Activated CD4-positive, alpha-beta memory T cell treated with anti-CD3 and anti-CD28 coated beads for 36 hours (primary cell): ENCODE measurements at regions not wholly inside any gene's neighbourhood (a gene's known extent, or its start where the extent isn't known, plus 50 kb on each side); places are given as distances from the start of the nearest gene placed in this dataset.
"Not testable (repeated sequence)": the region's sequence is repeated elsewhere in the genome, so short reads cannot be mapped to it uniquely, and the experiment has no call there.

ENCODE experiments used
- CTCF ChIA-PET: fragments of 350-600 bp; sonication (Branson Sonifier 250); formaldehyde crosslinking; loops from one replicate; lab custom pipeline; 2021; ENCODE audit warnings: antibody characterized with exemption, inconsistent platforms; lab: Charles Lee
- POLR2A ChIA-PET: fragments of 350-600 bp; sonication (Branson Sonifier 250); formaldehyde crosslinking; loops from one replicate; lab custom pipeline; 2021; ENCODE audit warnings: antibody characterized with exemption; lab: Charles Lee
- DNase-seq: peaks from one replicate; pipeline ENCODE4 v3.0.0-alpha.2; 2020
- H3K27ac Mint-ChIP-seq: one replicate; pipeline ENCODE4 v1.8.0; 2021; ENCODE audit warnings: mixed read lengths
- H3K27me3 Mint-ChIP-seq: one replicate; pipeline ENCODE4 v1.8.0; 2021; ENCODE audit warnings: mixed read lengths
- H3K36me3 Mint-ChIP-seq: one replicate; pipeline ENCODE4 v1.8.0; 2021; ENCODE audit warnings: mixed read lengths
- H3K4me1 Mint-ChIP-seq: one replicate; pipeline ENCODE4 v1.8.0; 2021; ENCODE audit warnings: low read depth, mixed read lengths
- H3K4me3 Mint-ChIP-seq: one replicate; pipeline ENCODE4 v1.8.0; 2021; ENCODE audit warnings: mild to moderate bottlenecking, mixed read lengths
- H3K9me3 Mint-ChIP-seq: one replicate; pipeline ENCODE4 v1.8.0; 2021; ENCODE audit warnings: mixed read lengths
- intact Hi-C: fragments of 100-400 bp; cut with micrococcal nuclease; formaldehyde crosslinking; loops from one replicate; pipeline ENCODE4 v1.15.1; 2023

GRCh38 chr4:57320217-57320616, 210.0 kb upstream of the IGFBP7 start:
- POLR2A ChIA-PET: no interaction called here
- no peak for DNase-seq
- no peak overlapping the region for H3K4me3 Mint-ChIP-seq
- intact Hi-C loops: no loop called here
- H3K4me1 Mint-ChIP-seq: no peaks in the 10 kb centered on the region
- CTCF ChIA-PET: no interaction called here
- H3K9me3 Mint-ChIP-seq: no peaks in the 10 kb centered on the region
- H3K27ac Mint-ChIP-seq: no peak overlapping the region
- H3K27me3 Mint-ChIP-seq: no peaks in the 10 kb centered on the region
- no peaks in the 10 kb centered on the region for H3K36me3 Mint-ChIP-seq

- Mint-ChIP-seq H3K4me1 (no peaks in the 10 kb centered on the region), H3K4me3 (no peak overlapping the region), H3K27me3 (no peaks in the 10 kb centered on the region), H3K36me3 (no peaks in the 10 kb centered on the region), H3K27ac (no peak overlapping the region), H3K9me3 (no peaks in the 10 kb centered on the region)
- ChIA-PET POLR2A (no interaction called here), CTCF (no interaction called here)
- no peak for DNase-seq
- intact Hi-C loops: no loop called here
These were observed 208.5 kb upstream of the IGFBP7 start for GRCh38 chr4:57318703-57319102.

DNA sequence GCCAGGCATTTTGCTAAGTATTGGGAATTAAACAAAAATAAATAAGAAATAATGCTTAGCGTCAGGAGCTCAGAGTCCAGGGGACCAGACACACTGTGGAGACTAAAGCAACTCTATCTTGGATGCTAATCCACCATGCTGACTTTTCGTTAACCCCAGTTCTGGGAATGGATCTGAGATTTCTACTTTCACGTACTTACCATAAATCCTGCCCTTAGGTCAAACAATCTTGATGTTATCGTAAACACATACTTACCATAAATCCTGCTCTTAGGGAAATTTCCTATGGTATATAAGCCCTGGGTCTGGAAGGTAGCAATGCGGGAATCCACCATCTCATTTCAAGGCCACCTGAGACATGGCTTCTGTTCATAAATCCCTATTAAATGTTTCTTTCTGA, 204.5 kb upstream of the IGFBP7 start:
- ChIA-PET POLR2A (no interaction called here), CTCF (no interaction called here)
- H3K27ac Mint-ChIP-seq: no peak overlapping the region
- H3K36me3 Mint-ChIP-seq: no peaks in the 10 kb centered on the region
- no peaks in the 10 kb centered on the region for H3K4me1 Mint-ChIP-seq
- no peak for DNase-seq
- intact Hi-C loops: no loop called here
- no peak overlapping the region for H3K4me3 Mint-ChIP-seq
- no peaks in the 10 kb centered on the region for H3K27me3 Mint-ChIP-seq
- H3K9me3 Mint-ChIP-seq: no peaks in the 10 kb centered on the region

GRCh38 chr4:57312296-57312695, 202.1 kb upstream of the IGFBP7 start:
- Mint-ChIP-seq H3K36me3 (no peaks in the 10 kb centered on the region), H3K4me3 (no peak overlapping the region), H3K9me3 (no peaks in the 10 kb centered on the region), H3K27ac (no peak overlapping the region), H3K4me1 (no peaks in the 10 kb centered on the region), H3K27me3 (no peaks in the 10 kb centered on the region)
- intact Hi-C loops: no loop called here
- CTCF ChIA-PET: no interaction called here
- POLR2A ChIA-PET: no interaction called here
- DNase-seq: no peak

GRCh38 chr4:57309658-57310057, 199.5 kb upstream of the IGFBP7 start:
- no peak for DNase-seq
- POLR2A ChIA-PET: no interaction called here
- no peak overlapping the region for H3K27ac Mint-ChIP-seq
- H3K4me3 Mint-ChIP-seq: no peak overlapping the region
- H3K9me3 Mint-ChIP-seq: peaks cover 2% of the 10 kb centered on the region
- CTCF ChIA-PET: no interaction called here
- no peaks in the 10 kb centered on the region for H3K4me1 Mint-ChIP-seq
- no peaks in the 10 kb centered on the region for H3K36me3 Mint-ChIP-seq
- peaks cover 1% of the 10 kb centered on the region for H3K27me3 Mint-ChIP-seq
- intact Hi-C loops: no loop called here

DNA sequence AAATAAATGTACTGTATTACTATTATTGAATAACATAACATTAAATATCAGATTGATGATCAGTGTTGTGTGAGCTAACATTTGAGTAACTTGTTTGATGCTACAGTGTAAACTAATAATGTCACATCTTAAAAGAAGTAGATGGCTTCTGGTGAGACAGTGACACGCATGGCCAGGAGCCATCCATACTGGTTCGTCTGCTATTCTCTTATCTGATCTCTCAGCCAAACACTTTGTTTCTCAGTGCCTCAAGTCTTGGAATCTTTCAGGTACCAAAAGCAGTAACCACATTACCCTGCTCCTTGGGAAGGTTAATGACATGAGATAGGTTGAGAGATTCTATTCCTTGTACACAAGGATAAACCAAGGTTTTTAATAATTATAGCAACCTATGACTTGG, 198.1 kb upstream of the IGFBP7 start:
- H3K9me3 Mint-ChIP-seq: peaks cover 2% of the 10 kb centered on the region
- DNase-seq: no peak
- H3K4me3 Mint-ChIP-seq: no peak overlapping the region
- H3K36me3 Mint-ChIP-seq: no peaks in the 10 kb centered on the region
- intact Hi-C loops: no loop called here
- peaks cover 1% of the 10 kb centered on the region for H3K27me3 Mint-ChIP-seq
- POLR2A ChIA-PET: no interaction called here
- CTCF ChIA-PET: no interaction called here
- H3K4me1 Mint-ChIP-seq: no peaks in the 10 kb centered on the region
- no peak overlapping the region for H3K27ac Mint-ChIP-seq

DNA sequence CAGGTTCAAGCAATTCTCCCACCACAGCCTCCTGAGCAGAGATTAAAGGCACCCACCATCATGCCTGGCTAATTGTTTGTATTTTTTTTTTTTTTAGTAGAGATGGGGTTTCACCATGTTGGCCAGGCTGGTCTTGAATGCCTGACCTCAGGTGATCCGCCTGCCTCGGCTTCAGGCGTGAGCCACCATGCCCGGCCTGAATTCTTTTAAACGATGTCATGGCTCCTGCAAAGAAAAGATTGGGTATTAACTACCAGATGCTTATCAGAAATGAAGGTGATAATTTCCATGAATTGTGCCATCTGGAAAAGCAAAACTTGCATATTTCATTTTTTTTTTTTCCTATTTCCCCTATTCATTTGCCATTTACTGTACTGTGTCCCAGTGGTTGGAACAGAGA, 195.7 kb upstream of the IGFBP7 start:
- H3K4me1 Mint-ChIP-seq: no peaks in the 10 kb centered on the region
- no peak overlapping the region for H3K27ac Mint-ChIP-seq
- DNase-seq: no peak
- peaks cover 2% of the 10 kb centered on the region for H3K9me3 Mint-ChIP-seq
- no peaks in the 10 kb centered on the region for H3K36me3 Mint-ChIP-seq
- CTCF ChIA-PET: no interaction called here
- H3K27me3 Mint-ChIP-seq: peaks cover 1% of the 10 kb centered on the region
- POLR2A ChIA-PET: no interaction called here
- no peak overlapping the region for H3K4me3 Mint-ChIP-seq
- intact Hi-C loops: no loop called here

DNA sequence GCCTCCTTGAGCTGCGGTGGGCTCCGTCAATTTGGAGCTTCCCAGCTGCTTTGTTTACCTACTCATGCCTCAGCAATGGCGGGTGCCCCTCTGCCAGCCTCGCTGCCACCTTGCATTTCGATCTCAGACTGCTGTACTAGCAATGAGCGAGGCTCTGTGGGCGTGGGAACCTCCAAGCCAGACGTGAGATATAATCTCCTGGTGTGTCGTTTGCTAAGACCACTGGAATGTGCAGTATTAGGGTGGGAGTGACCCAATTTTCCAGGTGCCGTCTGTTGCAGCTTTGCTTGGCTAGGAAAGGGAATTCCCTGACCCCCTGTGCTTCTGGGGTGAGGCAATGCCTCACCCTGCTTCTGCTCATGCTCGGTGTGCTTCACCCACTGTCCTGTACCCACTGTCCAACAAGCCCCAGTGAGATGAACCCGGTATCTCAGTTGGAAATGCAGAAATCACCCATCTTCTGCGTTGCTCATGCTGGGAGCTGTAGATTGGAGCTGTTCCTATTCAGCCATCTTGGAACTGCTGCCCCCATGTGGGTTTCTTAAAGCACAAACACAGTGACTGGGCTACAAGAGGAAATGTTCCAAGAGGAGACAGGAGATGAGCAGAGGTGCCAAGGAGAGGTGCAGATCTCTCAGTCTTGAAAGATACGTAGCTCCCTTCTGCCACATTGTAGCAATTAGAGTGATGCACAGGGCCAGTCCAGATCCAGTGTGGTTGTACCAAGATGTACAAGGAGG, 193.0 kb upstream of the IGFBP7 start:
- Mint-ChIP-seq H3K27me3 (peaks cover 1% of the 10 kb centered on the region), H3K4me3 (no peak overlapping the region), H3K36me3 (no peaks in the 10 kb centered on the region), H3K27ac (no peak overlapping the region), H3K4me1 (no peaks in the 10 kb centered on the region), H3K9me3 (peaks cover 4% of the 10 kb centered on the region)
- intact Hi-C loops: no loop called here
- CTCF ChIA-PET: no interaction called here
- POLR2A ChIA-PET: no interaction called here
- no peak for DNase-seq

- intact Hi-C loops, POLR2A ChIA-PET, H3K27ac Mint-ChIP-seq, H3K27me3 Mint-ChIP-seq, H3K9me3 Mint-ChIP-seq, H3K36me3 Mint-ChIP-seq, DNase-seq, H3K4me3 Mint-ChIP-seq, H3K4me1 Mint-ChIP-seq, CTCF ChIA-PET: not testable (repeated sequence)
These were observed 190.1 kb upstream of the IGFBP7 start for GRCh38 chr4:57300300-57300699.

- H3K4me3 Mint-ChIP-seq: no peak overlapping the region
- intact Hi-C loops: no loop called here
- H3K9me3 Mint-ChIP-seq: no peaks in the 10 kb centered on the region
- no peaks in the 10 kb centered on the region for H3K4me1 Mint-ChIP-seq
- DNase-seq: no peak
- no peaks in the 10 kb centered on the region for H3K36me3 Mint-ChIP-seq
- peaks cover 2% of the 10 kb centered on the region for H3K27me3 Mint-ChIP-seq
- CTCF ChIA-PET: no interaction called here
- no peak overlapping the region for H3K27ac Mint-ChIP-seq
- POLR2A ChIA-PET: no interaction called here
These were observed 181.7 kb upstream of the IGFBP7 start for GRCh38 chr4:57291911-57292310.

DNA sequence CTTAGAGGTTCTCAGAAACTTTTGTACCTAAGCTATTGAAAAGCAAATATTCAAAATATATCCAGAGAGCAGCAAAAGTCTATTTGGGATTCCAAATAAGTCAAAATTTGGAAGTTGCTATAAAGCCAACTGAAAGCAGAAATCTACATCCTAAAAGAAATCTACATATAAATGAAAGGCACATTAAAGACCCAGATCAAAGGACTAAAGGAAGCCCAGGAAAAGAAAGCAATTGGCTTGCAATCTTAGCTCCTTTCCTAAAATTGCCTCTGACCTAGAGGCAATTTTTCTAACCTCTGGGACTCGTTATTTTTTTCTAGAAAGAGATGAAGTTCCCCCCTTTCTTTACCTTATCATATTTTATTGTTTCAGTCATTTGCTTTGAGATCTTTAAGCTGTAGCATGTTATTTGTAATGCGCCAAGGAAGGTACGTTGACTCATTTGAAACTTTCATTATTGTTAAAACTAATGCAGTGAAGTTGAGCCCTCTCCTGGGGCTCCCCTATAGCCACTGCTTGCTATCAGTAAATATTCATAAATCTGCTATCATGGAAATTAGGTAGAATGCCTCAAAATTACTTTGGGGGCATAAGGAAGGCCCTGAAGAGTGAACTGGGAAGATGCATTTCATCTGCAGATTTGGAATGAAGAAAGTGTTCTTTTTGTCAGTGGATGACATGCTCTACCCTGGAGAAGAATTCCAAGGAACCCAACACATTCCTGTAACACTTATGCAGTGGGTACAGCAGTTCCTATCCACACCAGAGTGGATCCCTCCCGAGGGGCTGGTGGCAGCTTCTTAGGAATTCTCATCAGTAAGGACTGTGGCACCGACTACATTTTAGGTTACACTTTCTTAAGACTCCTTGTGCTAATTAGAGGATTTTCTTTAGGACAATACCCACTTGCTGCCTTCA, 177.8 kb upstream of the IGFBP7 start:
- intact Hi-C loops: no loop called here
- Mint-ChIP-seq H3K9me3 (no peaks in the 10 kb centered on the region), H3K27me3 (peaks cover 2% of the 10 kb centered on the region), H3K4me1 (no peaks in the 10 kb centered on the region), H3K4me3 (no peak overlapping the region), H3K36me3 (no peaks in the 10 kb centered on the region), H3K27ac (no peak overlapping the region)
- no peak for DNase-seq
- CTCF ChIA-PET: no interaction called here
- POLR2A ChIA-PET: no interaction called here

- Mint-ChIP-seq H3K36me3 (no peaks in the 10 kb centered on the region), H3K9me3 (no peaks in the 10 kb centered on the region), H3K4me3 (no peak overlapping the region), H3K27ac (no peak overlapping the region), H3K4me1 (no peaks in the 10 kb centered on the region), H3K27me3 (peaks cover 2% of the 10 kb centered on the region)
- no peak for DNase-seq
- intact Hi-C loops: no loop called here
- ChIA-PET CTCF (no interaction called here), POLR2A (no interaction called here)
These were observed 172.7 kb upstream of the IGFBP7 start for GRCh38 chr4:57282933-57283310.

DNA sequence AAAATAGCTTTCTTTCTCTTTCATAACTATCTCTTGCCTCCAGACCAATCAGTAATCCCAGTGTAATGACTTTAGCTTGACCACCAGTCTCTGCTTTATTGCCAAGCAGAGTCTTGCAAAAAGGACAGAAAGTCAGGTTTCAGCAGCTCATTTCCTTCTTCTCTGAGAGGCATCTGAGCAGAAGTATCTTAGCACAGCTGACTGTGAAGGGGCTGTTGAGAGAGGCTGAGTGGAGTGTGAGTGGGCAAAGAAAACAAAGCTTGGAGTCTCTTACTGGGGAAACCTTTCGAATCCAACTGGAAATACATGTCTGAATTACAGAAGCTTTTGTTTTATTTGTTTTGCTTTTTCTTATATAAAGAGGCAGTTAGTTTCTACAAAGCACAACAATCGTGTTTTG, 170.3 kb upstream of the IGFBP7 start:
- intact Hi-C loops: no loop called here
- CTCF ChIA-PET: no interaction called here
- no peaks in the 10 kb centered on the region for H3K4me1 Mint-ChIP-seq
- no peak overlapping the region for H3K27ac Mint-ChIP-seq
- no peaks in the 10 kb centered on the region for H3K9me3 Mint-ChIP-seq
- peaks cover 2% of the 10 kb centered on the region for H3K27me3 Mint-ChIP-seq
- POLR2A ChIA-PET: no interaction called here
- no peak overlapping the region for H3K4me3 Mint-ChIP-seq
- no peaks in the 10 kb centered on the region for H3K36me3 Mint-ChIP-seq
- DNase-seq: no peak
